Panc1 (cell line): ENCODE measurements at regions not wholly inside any gene's neighbourhood (a gene's known extent, or its start where the extent isn't known, plus 50 kb on each side); places are given as distances from the start of the nearest gene placed in this dataset.

Source experiments
- ATAC-seq: fragments of 200-7000 bp; cut with Tn5 transposase; 2 replicates; pipeline ENCODE4 v1.9.1; 2020; ENCODE audit warnings: mild to moderate bottlenecking, moderate library complexity
- BruUV-seq: library from RNA; stranded (reverse); fragments of 400-500 nt; replicated peaks from 2 replicates; lab custom pipeline; 2021; lab: Mats Ljungman, UMichigan
- CTCF ChIA-PET: fragments of 300-600 bp; sonication (Branson Sonifier 250); formaldehyde crosslinking; loops from one replicate; lab custom pipeline; 2022; ENCODE audit warnings: antibody characterized with exemption; lab: Charles Lee
- POLR2A ChIA-PET: fragments of 300-600 bp; sonication (Branson Sonifier 250); formaldehyde crosslinking; loops from one replicate; lab custom pipeline; 2022; ENCODE audit warnings: antibody characterized with exemption; lab: Charles Lee
- DNase-seq: peaks from one replicate; pipeline ENCODE4 v3.0.0-alpha.2; 2010; ENCODE audit warnings: low read depth, low spot score
- H3K27ac ChIP-seq: 2 replicates; pipeline ENCODE4 v1.5.1; 2011; ENCODE audit warnings: mild to moderate bottlenecking, low read length, inconsistent platforms
- H3K27me3 ChIP-seq: fragments of 200-500 bp; sonication (Bioruptor generic); 2 replicates; pipeline ENCODE4 v1.6.0; 2014; ENCODE audit warnings: low read length, inconsistent platforms; ENCODE audit not compliant: control insufficient read depth, insufficient read depth
- H3K36me3 ChIP-seq: fragments of 200-500 bp; sonication (Bioruptor generic); 2 replicates; pipeline ENCODE4 v1.5.1; 2014; ENCODE audit warnings: inconsistent platforms, mild to moderate bottlenecking, low read length, moderate library complexity; ENCODE audit not compliant: control insufficient read depth, insufficient read depth
- H3K4me1 ChIP-seq: 2 replicates; pipeline ENCODE4 v1.5.1; 2011; ENCODE audit warnings: inconsistent platforms, mild to moderate bottlenecking, low read length, moderate library complexity; ENCODE audit not compliant: control insufficient read depth, insufficient read depth
- H3K4me3 ChIP-seq, 2 experiments: 2 replicates each; pipeline ENCODE4 v1.5.1; 2011 to 2012; ENCODE audit warnings: low read depth in 2 of 2, low read length in 2 of 2, mild to moderate bottlenecking in 2 of 2, inconsistent platforms in 1 of 2, moderate library complexity in 1 of 2
- H3K9me3 ChIP-seq: fragments of 200-500 bp; sonication (Bioruptor generic); 2 replicates; pipeline ENCODE4 v1.5.1; 2014; ENCODE audit warnings: low read depth, mild to moderate bottlenecking, inconsistent platforms, low read length, moderate library complexity; ENCODE audit not compliant: control insufficient read depth, insufficient read depth
- POLR2AphosphoS5 ChIP-seq: IDR thresholded peaks from 2 replicates; pipeline ENCODE4 v1.6.1; 2012; ENCODE audit warnings: mild to moderate bottlenecking, low read depth, low read length, moderate library complexity
- REST ChIP-seq, 2 experiments: IDR thresholded peaks; 2 replicates each; pipeline ENCODE4 v1.6.1; 2011 to 2012; ENCODE audit warnings: low read depth in 2 of 2, control low read depth in 1 of 2, low read length in 1 of 2, mild to moderate bottlenecking in 1 of 2, moderate library complexity in 1 of 2; ENCODE audit not compliant: insufficient read depth in 1 of 2
- SIN3A ChIP-seq: IDR thresholded peaks from 2 replicates; pipeline ENCODE4 v1.6.1; 2012; ENCODE audit warnings: low read depth, mild to moderate bottlenecking, low read length, moderate library complexity, borderline replicate concordance; ENCODE audit not compliant: insufficient read depth
- TCF7L2 ChIP-seq: IDR thresholded peaks from 2 replicates; pipeline ENCODE4 v1.6.1; 2011; ENCODE audit warnings: mild to moderate bottlenecking, low read depth, low read length, inconsistent platforms
- in situ Hi-C: cut with HindIII; loops from 2 replicates; pipeline ENCODE4 v1.10.0; 2016; ENCODE audit warnings: low sequenced_read_pairs, low pct_unique_long_range_greater_than_20kb
- intact Hi-C: fragments of 100-400 bp; cut with micrococcal nuclease; formaldehyde crosslinking; loops from one replicate; pipeline ENCODE4 v1.10.0; 2022; ENCODE audit not compliant: unreplicated experiment
- TF ChIP-seq, protein P1 (sequence below): fragments of 450-650 bp; IDR thresholded peaks from 2 replicates; pipeline ENCODE4 v1.5.1; 2017; ENCODE audit warnings: mild to moderate bottlenecking

DNA sequence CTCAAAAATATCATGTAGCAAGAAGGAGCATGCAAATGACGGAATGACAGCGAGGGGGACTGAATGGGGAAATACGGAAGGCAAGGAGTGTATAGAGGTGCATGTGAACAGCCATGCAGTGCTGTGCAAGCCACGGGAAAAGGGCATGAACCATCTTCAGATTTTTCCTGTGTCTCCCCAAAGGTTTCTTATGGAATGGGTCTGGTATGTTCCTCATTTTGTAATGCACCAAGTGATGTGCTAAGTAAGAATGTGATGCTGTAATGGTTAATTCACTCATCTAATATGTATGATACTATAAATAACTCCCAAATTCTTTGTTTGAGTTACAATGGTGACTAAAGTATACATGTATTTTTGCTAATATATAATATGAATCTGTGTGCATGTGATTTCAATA is 99.0 kb upstream of the DAB2 start:
- H3K27me3 ChIP-seq: no peaks in the 10 kb centered on the region
- no peaks in the 10 kb centered on the region for H3K36me3 ChIP-seq
- no peak for TF ChIP-seq SIN3A
- TF ChIP-seq REST (IDR thresholded peaks at IDR 0.05; ENCODE audit: insufficient read depth in 1 of 2, low read depth in 2 of 2, low read length in 1 of 2): no peak
- no peak for TF ChIP-seq POLR2AphosphoS5
- TF ChIP-seq, protein P1, sequence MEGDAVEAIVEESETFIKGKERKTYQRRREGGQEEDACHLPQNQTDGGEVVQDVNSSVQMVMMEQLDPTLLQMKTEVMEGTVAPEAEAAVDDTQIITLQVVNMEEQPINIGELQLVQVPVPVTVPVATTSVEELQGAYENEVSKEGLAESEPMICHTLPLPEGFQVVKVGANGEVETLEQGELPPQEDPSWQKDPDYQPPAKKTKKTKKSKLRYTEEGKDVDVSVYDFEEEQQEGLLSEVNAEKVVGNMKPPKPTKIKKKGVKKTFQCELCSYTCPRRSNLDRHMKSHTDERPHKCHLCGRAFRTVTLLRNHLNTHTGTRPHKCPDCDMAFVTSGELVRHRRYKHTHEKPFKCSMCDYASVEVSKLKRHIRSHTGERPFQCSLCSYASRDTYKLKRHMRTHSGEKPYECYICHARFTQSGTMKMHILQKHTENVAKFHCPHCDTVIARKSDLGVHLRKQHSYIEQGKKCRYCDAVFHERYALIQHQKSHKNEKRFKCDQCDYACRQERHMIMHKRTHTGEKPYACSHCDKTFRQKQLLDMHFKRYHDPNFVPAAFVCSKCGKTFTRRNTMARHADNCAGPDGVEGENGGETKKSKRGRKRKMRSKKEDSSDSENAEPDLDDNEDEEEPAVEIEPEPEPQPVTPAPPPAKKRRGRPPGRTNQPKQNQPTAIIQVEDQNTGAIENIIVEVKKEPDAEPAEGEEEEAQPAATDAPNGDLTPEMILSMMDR: no peak
- TF ChIP-seq TCF7L2: no peak
- in situ Hi-C loops: no loop called here
- ATAC-seq (no peak), DNase-seq (no peak)
- H3K4me1 ChIP-seq: no peaks in the 10 kb centered on the region
- ChIA-PET POLR2A (interaction anchor here (0.7 kb wide), 1 partner anchor 233 kb away, joined by 3 read pairs; no protein-coding TSS in a partner anchor), CTCF (no interaction called here)
- no peak overlapping the region for H3K27ac ChIP-seq
- no TSS peak for BruUV-seq
- intact Hi-C loops: no loop called here
- H3K4me3 ChIP-seq: no peak overlapping the region
- H3K9me3 ChIP-seq: no peaks in the 10 kb centered on the region

DNA sequence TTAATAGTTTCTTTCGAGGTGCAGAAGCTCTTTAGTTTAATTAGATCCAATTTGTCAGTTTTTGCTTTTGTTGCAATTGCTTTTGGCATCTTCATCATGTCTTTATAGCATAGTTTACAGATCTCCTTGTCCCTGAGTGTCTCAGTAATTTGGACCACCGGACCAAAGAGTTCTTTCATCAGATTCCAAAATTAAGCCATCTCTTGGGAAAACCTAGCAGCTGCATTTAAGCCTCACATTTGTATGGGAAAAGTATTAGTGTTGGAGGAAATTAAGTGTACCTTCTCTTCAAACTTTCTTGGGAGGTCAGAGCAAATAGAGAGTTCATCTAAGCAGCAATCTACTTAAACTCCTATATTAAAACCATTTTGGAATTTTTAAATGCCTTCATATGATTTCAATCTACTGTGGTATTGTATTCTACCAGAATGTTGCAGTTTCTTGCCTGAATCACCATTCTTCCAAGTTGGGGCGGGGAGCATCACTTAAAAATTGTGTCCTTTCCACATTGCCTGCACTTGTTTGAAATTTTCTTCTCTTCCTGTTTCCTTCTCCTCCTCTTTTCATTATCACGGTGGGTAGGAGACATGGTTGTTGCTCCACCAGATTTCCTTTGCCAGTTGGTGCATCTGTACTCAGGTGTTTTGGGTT is 97.3 kb upstream of the DAB2 start:
- Histone ChIP-seq H3K9me3 (no peaks in the 10 kb centered on the region), H3K27ac (no peak overlapping the region), H3K27me3 (no peaks in the 10 kb centered on the region), H3K4me3 (no peak overlapping the region), H3K36me3 (no peaks in the 10 kb centered on the region), H3K4me1 (no peaks in the 10 kb centered on the region)
- ATAC-seq: no peak
- ChIA-PET POLR2A (no interaction called here), CTCF (no interaction called here)
- TF ChIP-seq, protein P1: no peak
- TF ChIP-seq SIN3A (no peak), POLR2AphosphoS5 (no peak), TCF7L2 (no peak), REST (IDR thresholded peaks at IDR 0.05; ENCODE audit: insufficient read depth in 1 of 2, low read depth in 2 of 2, low read length in 1 of 2) (no peak)
- in situ Hi-C loops (no loop called here), intact Hi-C loops (no loop called here)
- DNase-seq: no peak
- no TSS peak for BruUV-seq
